ENCODE measurements at regions not wholly inside any gene's neighbourhood (a gene's known extent, or its start where the extent isn't known, plus 50 kb on each side); places are given as distances from the start of the nearest gene placed in this dataset.

GRCh38 chr12:82182601-82183190 lies 175.5 kb downstream of the CCDC59 start:
- TF ChIP-seq CTCF (IDR thresholded peaks at IDR 0.05), result no peak
- TF ChIP-seq POLR2A (IDR thresholded peaks at IDR 0.05), result no peak

Data from upper lobe of left lung (tissue), 4 donors.